ENCODE measurements at regions not wholly inside any gene's neighbourhood (a gene's known extent, or its start where the extent isn't known, plus 50 kb on each side); places are given as distances from the start of the nearest gene placed in this dataset.

DNA sequence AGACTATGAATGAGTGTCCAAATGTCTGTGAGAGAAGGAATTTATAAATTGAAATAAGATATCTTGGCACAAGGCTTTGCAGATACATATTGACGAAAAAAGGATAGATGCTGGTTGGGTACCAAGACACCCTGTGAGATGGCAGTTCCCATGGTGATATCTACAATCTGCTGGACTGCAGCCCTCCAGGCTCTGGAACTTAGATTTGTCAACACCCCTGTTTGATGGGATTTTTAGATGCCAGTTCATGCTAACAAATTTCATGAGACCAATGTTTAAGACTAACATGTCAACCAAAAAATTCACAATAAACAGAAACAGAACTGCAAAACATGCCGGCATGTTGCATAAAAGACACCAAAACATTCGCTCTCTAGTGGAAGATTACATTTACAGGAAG, 400.3 kb upstream of the CNTNAP5 start:
- TF ChIP-seq, protein P1, sequence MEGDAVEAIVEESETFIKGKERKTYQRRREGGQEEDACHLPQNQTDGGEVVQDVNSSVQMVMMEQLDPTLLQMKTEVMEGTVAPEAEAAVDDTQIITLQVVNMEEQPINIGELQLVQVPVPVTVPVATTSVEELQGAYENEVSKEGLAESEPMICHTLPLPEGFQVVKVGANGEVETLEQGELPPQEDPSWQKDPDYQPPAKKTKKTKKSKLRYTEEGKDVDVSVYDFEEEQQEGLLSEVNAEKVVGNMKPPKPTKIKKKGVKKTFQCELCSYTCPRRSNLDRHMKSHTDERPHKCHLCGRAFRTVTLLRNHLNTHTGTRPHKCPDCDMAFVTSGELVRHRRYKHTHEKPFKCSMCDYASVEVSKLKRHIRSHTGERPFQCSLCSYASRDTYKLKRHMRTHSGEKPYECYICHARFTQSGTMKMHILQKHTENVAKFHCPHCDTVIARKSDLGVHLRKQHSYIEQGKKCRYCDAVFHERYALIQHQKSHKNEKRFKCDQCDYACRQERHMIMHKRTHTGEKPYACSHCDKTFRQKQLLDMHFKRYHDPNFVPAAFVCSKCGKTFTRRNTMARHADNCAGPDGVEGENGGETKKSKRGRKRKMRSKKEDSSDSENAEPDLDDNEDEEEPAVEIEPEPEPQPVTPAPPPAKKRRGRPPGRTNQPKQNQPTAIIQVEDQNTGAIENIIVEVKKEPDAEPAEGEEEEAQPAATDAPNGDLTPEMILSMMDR (IDR thresholded peaks at IDR 0.05): no peak

GRCh38 chr2:123636232-123636631, 388.9 kb upstream of the CNTNAP5 start:
- TF ChIP-seq, protein P1 (IDR thresholded peaks at IDR 0.05): no peak

DNA sequence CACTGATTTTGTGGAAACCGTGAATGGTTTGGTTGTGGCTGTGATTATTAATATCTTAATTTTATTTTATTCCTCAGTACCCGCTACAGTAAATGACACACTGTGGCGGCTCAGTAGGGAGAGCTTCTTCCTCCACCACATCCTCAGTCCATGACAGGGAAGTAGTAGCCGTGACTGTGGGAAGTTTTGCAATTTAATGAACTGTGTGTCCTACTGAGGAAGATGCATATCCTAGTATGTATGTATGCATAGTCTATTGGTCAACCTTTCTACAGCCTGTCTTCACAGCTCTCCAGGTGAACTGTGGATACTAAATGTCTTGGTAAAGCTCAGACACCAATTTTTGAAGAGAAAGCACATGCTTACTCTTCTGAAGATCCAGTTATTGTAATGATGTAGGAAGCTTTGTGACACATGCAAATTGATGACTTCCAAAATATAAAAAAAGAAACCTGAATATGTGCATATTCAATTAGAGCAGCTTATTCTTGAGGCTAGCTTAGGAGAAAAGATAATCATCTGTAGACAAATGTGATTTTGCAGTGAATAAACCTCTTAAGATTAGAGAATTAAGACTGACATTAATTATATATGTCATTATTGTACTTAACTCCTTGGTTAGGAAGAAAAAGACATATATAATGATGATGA, 384.3 kb upstream of the CNTNAP5 start:
- TF ChIP-seq, protein P1 (IDR thresholded peaks at IDR 0.05): no peak

GRCh38 chr2:123644053-123644452, 381.0 kb upstream of the CNTNAP5 start:
- TF ChIP-seq, protein P1 (IDR thresholded peaks at IDR 0.05): no peak

DNA sequence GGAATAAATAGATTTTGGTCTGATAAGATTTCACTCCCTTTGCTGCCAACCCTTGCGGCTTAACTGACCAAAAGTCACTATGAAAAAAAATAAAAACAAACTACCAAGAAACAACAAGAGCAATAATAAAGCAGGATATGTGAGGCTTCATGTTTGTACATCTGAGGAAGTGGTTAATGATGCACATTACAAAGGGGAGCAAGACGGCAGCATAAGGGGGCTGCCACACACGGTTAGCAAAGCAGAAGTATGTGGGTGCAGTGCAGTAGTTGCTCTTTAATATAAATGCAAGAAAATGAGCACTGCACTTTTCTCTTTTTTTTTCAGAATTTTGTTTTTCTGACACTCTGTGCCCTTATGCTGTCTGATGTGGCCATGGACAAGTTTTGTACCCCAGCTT, 377.1 kb upstream of the CNTNAP5 start:
- TF ChIP-seq, protein P1 (IDR thresholded peaks at IDR 0.05): no peak

DNA sequence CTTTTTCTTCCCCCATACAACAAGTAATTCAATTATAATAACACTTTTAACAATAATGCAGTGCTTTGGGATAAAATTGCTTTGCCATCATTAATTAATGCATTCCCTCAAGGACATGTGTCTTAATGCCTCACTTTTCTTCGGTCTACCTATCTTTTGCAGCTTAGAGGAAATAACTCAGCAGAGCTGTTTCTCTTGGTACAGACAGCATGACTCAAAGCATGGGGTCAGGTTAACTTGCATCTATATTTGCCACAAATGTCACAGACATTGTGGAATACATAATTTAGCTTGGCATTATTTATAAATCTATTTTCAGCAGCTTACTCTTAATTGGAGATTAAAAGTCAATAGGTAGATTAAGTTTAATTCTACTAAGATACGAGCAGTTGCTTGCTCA, 376.1 kb upstream of the CNTNAP5 start:
- TF ChIP-seq, protein P1 (IDR thresholded peaks at IDR 0.05): no peak

DNA sequence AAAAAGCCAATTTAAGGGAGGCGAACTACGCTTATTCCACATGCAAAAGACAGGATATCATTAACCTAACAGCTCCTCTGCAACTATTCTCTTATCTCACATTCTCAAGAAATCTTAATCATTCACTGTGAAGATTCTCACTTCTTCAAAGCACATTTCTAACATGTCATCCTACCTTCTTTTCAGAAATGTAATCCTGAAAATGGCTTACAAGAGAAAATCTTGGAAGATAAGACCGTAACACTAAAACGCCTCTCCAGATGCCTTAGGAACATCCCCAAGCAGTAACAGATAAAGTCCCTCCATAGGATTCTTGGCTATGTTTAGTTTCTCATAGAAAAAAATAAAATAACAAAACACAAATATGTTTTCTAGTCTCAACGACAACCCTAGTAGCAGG, 373.9 kb upstream of the CNTNAP5 start:
- TF ChIP-seq, protein P1 (IDR thresholded peaks at IDR 0.05): no peak

DNA sequence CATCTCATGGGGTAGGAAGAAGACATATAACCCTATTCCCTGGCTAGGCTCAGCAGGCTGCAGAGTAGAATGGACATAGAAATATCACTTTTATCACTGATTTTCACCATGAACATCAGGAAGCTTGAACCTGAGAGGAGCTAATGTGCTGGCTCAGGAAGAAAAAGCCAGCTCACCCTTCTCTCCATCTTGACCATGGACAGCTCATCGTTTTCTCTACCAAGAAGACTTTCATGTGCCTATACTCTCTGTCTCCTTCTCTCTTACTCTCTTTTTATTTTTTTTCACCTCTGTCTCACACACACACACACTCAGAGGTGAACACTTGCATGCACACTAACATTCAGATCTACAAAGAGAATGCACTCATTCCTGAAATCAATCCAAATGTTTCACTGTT, 372.8 kb upstream of the CNTNAP5 start:
- TF ChIP-seq, protein P1 (IDR thresholded peaks at IDR 0.05): no peak
